ENCODE measurements at regions not wholly inside any gene's neighbourhood (a gene's known extent, or its start where the extent isn't known, plus 50 kb on each side); places are given as distances from the start of the nearest gene placed in this dataset.

- no peak for DNase-seq
- Histone ChIP-seq H3K36me3 (no peaks in the 10 kb centered on the region), H3K27ac (no peak overlapping the region), H3K27me3 (replicated peaks in 1 of 7) (peaks cover 0 to 5% (median 0%) of the 10 kb centered on the region in 7 donors), H3K4me3 (no peak overlapping the region), H3K4me1 (no peaks in the 10 kb centered on the region), H3K9me3 (no peaks in the 10 kb centered on the region)
- TF ChIP-seq POLR2A (IDR thresholded peaks at IDR 0.05): no peak
- no peak for TF ChIP-seq CTCF (IDR thresholded peaks at IDR 0.05 in 8 of 11, conservative IDR thresholded peaks at IDR 0.05 in 3 of 11)
- no peak for TF ChIP-seq POLR2AphosphoS5 (IDR thresholded peaks at IDR 0.05)
- intact Hi-C loops (cut with DNase I; ENCODE audit: low total_unique reads): no loop called here
- 87 to 94% (median 88%) methylated on average over 5 of the region's 5 CpGs for WGBS, 5 donors
These were observed 74.7 kb upstream of the PIWIL1 start for GRCh38 chr12:130263025-130263424.

GRCh38 chr12:130263996-130264395 is 73.7 kb upstream of the PIWIL1 start:
- H3K27me3 ChIP-seq (replicated peaks in 1 of 7): peaks cover 0 to 5% (median 0%) of the 10 kb centered on the region in 7 donors
- no peak overlapping the region for H3K4me3 ChIP-seq
- intact Hi-C loops (cut with DNase I; ENCODE audit: low total_unique reads): no loop called here
- DNase-seq: no peak
- no peaks in the 10 kb centered on the region for H3K36me3 ChIP-seq
- H3K4me1 ChIP-seq: no peaks in the 10 kb centered on the region
- no peak overlapping the region for H3K27ac ChIP-seq
- H3K9me3 ChIP-seq: no peaks in the 10 kb centered on the region
- TF ChIP-seq POLR2AphosphoS5 (IDR thresholded peaks at IDR 0.05) (no peak), POLR2A (IDR thresholded peaks at IDR 0.05) (no peak), CTCF (IDR thresholded peaks at IDR 0.05 in 8 of 11, conservative IDR thresholded peaks at IDR 0.05 in 3 of 11) (no peak)
- WGBS, 5 donors: 85 to 90% (median 90%) methylated on average over 7 of the region's 7 CpGs

DNA sequence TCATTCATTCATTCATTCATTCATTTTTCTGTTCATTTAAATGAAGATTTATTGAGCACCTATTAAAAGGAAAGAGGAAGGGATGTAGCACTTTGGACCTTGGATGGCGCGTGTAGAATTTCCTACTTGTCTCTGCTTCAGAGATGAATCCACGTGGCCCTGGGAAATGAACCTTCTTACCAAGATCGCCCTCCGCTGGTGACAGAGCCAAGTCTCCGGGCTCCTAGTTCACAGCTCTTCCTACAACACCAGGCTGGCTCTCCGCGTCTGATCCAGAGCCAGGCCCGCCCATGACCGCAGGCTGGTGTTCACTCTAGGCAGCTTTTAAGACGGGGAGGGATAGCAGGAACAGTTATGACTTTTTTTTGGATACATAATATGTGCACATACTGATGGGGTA is 70.9 kb upstream of the PIWIL1 start:
- intact Hi-C loops (cut with DNase I; ENCODE audit: low total_unique reads): no loop called here
- Histone ChIP-seq H3K4me3 (no peak overlapping the region), H3K36me3 (no peaks in the 10 kb centered on the region), H3K9me3 (no peaks in the 10 kb centered on the region), H3K27ac (no peak overlapping the region), H3K27me3 (replicated peaks in 1 of 7) (peaks cover 0 to 5% (median 0%) of the 10 kb centered on the region in 7 donors), H3K4me1 (no peaks in the 10 kb centered on the region)
- DNase-seq: no peak
- no peak for TF ChIP-seq CTCF (IDR thresholded peaks at IDR 0.05 in 8 of 11, conservative IDR thresholded peaks at IDR 0.05 in 3 of 11)
- no peak for TF ChIP-seq POLR2A (IDR thresholded peaks at IDR 0.05)
- no peak for TF ChIP-seq POLR2AphosphoS5 (IDR thresholded peaks at IDR 0.05)
- WGBS, 5 donors: 41 to 47% (median 46%) methylated on average over 11 of the region's 11 CpGs

DNA sequence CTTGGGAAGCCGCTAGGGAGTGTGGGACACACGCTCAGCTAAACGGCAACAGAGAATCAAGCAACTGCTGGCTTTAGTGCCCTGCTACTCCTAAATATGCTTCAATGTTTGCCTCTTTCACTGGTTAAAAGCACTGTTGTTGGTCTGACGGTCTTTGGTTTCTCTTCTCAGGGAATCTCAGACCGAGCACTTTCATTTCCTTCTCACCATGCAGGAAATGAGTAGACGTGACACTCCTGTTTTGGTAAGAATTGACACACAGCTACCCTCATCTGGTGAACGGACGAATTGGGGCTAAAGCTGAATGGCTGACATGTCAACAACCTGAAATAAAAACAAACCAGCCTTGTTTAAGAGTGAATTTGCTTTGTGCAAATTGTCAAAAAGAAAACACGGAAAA is 57.5 kb upstream of the PIWIL1 start:
- peaks cover 0 to 2% (median 0%) of the 10 kb centered on the region in 6 donors for H3K4me1 ChIP-seq
- no peak overlapping the region for H3K4me3 ChIP-seq
- no peaks in the 10 kb centered on the region for H3K36me3 ChIP-seq
- TF ChIP-seq CTCF (IDR thresholded peaks at IDR 0.05 in 8 of 11, conservative IDR thresholded peaks at IDR 0.05 in 3 of 11): no peak
- TF ChIP-seq POLR2AphosphoS5 (IDR thresholded peaks at IDR 0.05): no peak
- no peak for TF ChIP-seq POLR2A (IDR thresholded peaks at IDR 0.05)
- no peak overlapping the region for H3K27ac ChIP-seq
- 24 to 30% (median 25%) methylated on average over 9 of the region's 9 CpGs for WGBS, 5 donors
- H3K27me3 ChIP-seq (replicated peaks in 1 of 7): peaks cover 0 to 10% (median 0%) of the 10 kb centered on the region in 7 donors
- intact Hi-C loops (cut with DNase I; ENCODE audit: low total_unique reads): no loop called here
- H3K9me3 ChIP-seq: peaks cover 0 to 19% (median 6%) of the 10 kb centered on the region in 8 donors
- DNase-seq: no peak

Data from spleen (tissue), 11 donors.